Esophagus squamous epithelium (tissue), 5 donors: ENCODE measurements at regions not wholly inside any gene's neighbourhood (a gene's known extent, or its start where the extent isn't known, plus 50 kb on each side); places are given as distances from the start of the nearest gene placed in this dataset.

Experiments
- DNase-seq: peaks from one replicate; lab custom pipeline; 2025; lab: John Stamatoyannopoulos, UW
- H3K27ac ChIP-seq, 4 donors: fragments of 200-600 bp; sonication (generic); one replicate each; pipeline ENCODE4 v1.5.1; 2016 to 2019; ENCODE audit warnings: mild to moderate bottlenecking in 1 of 4
- H3K27me3 ChIP-seq, 4 donors: fragments of 200-600 bp; sonication (generic); 1 replicate in 3 of 4; 2 replicates in 1 of 4; pipeline versions ENCODE4 v1.5.1 to v1.6.0; 2017 to 2021; ENCODE audit warnings: antibody characterized with exemption in 1 of 4
- H3K36me3 ChIP-seq, 3 donors: fragments of 200-600 bp; sonication (generic); one replicate each; pipeline ENCODE4 v1.5.1; 2016 to 2019
- H3K4me1 ChIP-seq, 3 donors: fragments of 200-600 bp; sonication (generic); one replicate each; pipeline ENCODE4 v1.5.1; 2017 to 2019
- H3K4me3 ChIP-seq, 4 donors: fragments of 200-600 bp; sonication (generic); 1 replicate in 3 of 4; 2 replicates in 1 of 4; pipeline ENCODE4 v1.5.1; 2016 to 2019; ENCODE audit warnings: mild to moderate bottlenecking in 2 of 4, moderate library complexity in 1 of 4
- H3K9me3 ChIP-seq, 3 donors: fragments of 200-600 bp; sonication (generic); one replicate each; pipeline ENCODE4 v1.5.1; 2016 to 2019
- CTCF ChIP-seq, 6 experiments: fragments of 450-650 bp in 4 of 6; fragments of 200-600 bp in 2 of 6; sonication (generic) in 2 of 6; IDR thresholded peaks; one replicate each; pipeline ENCODE4 v1.5.1; 2016 to 2019; ENCODE audit warnings: antibody characterized with exemption in 6 of 6, mild to moderate bottlenecking in 4 of 6, moderate library complexity in 4 of 6
- POLR2A ChIP-seq, 4 donors: fragments of 450-650 bp; IDR thresholded peaks; one replicate each; pipeline ENCODE4 v1.6.1; 2017; ENCODE audit warnings: antibody characterized with exemption in 4 of 4, mild to moderate bottlenecking in 4 of 4, moderate library complexity in 3 of 4
- WGBS, 2 donors: methylation state at CpG; one replicate each; pipeline ENCODE4 v1.1.5; 2018; 5-methylcytosine and 5-hydroxymethylcytosine counted together
- intact Hi-C: fragments of 100-400 bp; cut with DNase I; formaldehyde crosslinking; loops from one replicate; pipeline ENCODE4 v1.15.0; 2022
- donor health status: DM: yes; HTN: yes; CAD: no.

- Histone ChIP-seq H3K36me3 (no peaks in the 10 kb centered on the region), H3K27ac (no peak overlapping the region), H3K9me3 (no peaks in the 10 kb centered on the region), H3K27me3 (no peaks in the 10 kb centered on the region), H3K4me1 (peaks cover 0 to 3% (median 0%) of the 10 kb centered on the region in 3 donors), H3K4me3 (no peak overlapping the region)
- no peak for TF ChIP-seq POLR2A (IDR thresholded peaks at IDR 0.05)
- no peak for TF ChIP-seq CTCF (IDR thresholded peaks at IDR 0.05)
- 47 to 58% methylated on average over 7 to 9 of the region's 9 CpGs for WGBS, 2 donors
- no peak for DNase-seq
- intact Hi-C loops, result no loop called here
These were observed 155.8 kb upstream of the HABP2 start for GRCh38 chr10:113397047-113397446.

GRCh38 chr10:113399065-113399464 lies 153.8 kb upstream of the HABP2 start:
- TF ChIP-seq CTCF (IDR thresholded peaks at IDR 0.05) (no peak), POLR2A (IDR thresholded peaks at IDR 0.05) (no peak)
- WGBS, 2 donors, result 31 to 57% methylated on average over 4 of the region's 4 CpGs
- Histone ChIP-seq H3K4me1 (peaks cover 0 to 3% (median 0%) of the 10 kb centered on the region in 3 donors), H3K27ac (no peak overlapping the region), H3K27me3 (no peaks in the 10 kb centered on the region), H3K4me3 (no peak overlapping the region), H3K36me3 (no peaks in the 10 kb centered on the region), H3K9me3 (no peaks in the 10 kb centered on the region)
- no peak for DNase-seq
- intact Hi-C loops, result no loop called here

- Histone ChIP-seq H3K27me3 (peaks cover 0 to 9% (median 0%) of the 10 kb centered on the region in 4 donors), H3K4me1 (no peaks in the 10 kb centered on the region), H3K36me3 (no peaks in the 10 kb centered on the region), H3K4me3 (no peak overlapping the region), H3K9me3 (no peaks in the 10 kb centered on the region), H3K27ac (no peak overlapping the region)
- WGBS, 2 donors, result 42 to 43% methylated on average over 3 of the region's 3 CpGs
- no peak for TF ChIP-seq CTCF (IDR thresholded peaks at IDR 0.05)
- TF ChIP-seq POLR2A (IDR thresholded peaks at IDR 0.05), result no peak
- no peak for DNase-seq
- intact Hi-C loops, result no loop called here
These were observed 150.3 kb upstream of the HABP2 start for GRCh38 chr10:113402602-113403001.

- no peak for DNase-seq
- 47 to 61% methylated on average over 4 to 7 of the region's 7 CpGs for WGBS, 2 donors
- TF ChIP-seq POLR2A (IDR thresholded peaks at IDR 0.05), result no peak
- TF ChIP-seq CTCF (IDR thresholded peaks at IDR 0.05), result no peak
- H3K36me3 ChIP-seq, result no peaks in the 10 kb centered on the region
- H3K27ac ChIP-seq, result no peak overlapping the region
- no peaks in the 10 kb centered on the region for H3K9me3 ChIP-seq
- H3K27me3 ChIP-seq, result peaks cover 0 to 15% (median 0%) of the 10 kb centered on the region in 4 donors
- no peak overlapping the region for H3K4me3 ChIP-seq
- intact Hi-C loops, result no loop called here
- H3K4me1 ChIP-seq, result no peaks in the 10 kb centered on the region
These were observed 145.6 kb upstream of the HABP2 start for GRCh38 chr10:113407218-113407617.

GRCh38 chr10:113409175-113409574 lies 143.7 kb upstream of the HABP2 start:
- WGBS, 2 donors, result 88 to 89% methylated on average over 4 to 9 of the region's 10 CpGs
- H3K36me3 ChIP-seq, result no peaks in the 10 kb centered on the region
- no peak for TF ChIP-seq CTCF (IDR thresholded peaks at IDR 0.05)
- TF ChIP-seq POLR2A (IDR thresholded peaks at IDR 0.05), result no peak

More at GRCh38 chr10:113409175-113409574, 143.7 kb upstream of the HABP2 start:
- no peak overlapping the region for H3K27ac ChIP-seq
- peaks cover 0 to 15% (median 0%) of the 10 kb centered on the region in 4 donors for H3K27me3 ChIP-seq
- no peak for DNase-seq
- intact Hi-C loops, result no loop called here
- H3K4me3 ChIP-seq, result no peak overlapping the region
- H3K9me3 ChIP-seq, result no peaks in the 10 kb centered on the region
- H3K4me1 ChIP-seq, result no peaks in the 10 kb centered on the region
